ENCODE measurements at regions not wholly inside any gene's neighbourhood (a gene's known extent, or its start where the extent isn't known, plus 50 kb on each side); places are given as distances from the start of the nearest gene placed in this dataset.

GRCh38 chr13:76552041-76552772 lies 334.0 kb downstream of the KCTD12 start:
- Histone ChIP-seq H3K36me3 (no peaks in the 10 kb centered on the region), H3K27me3 (no peaks in the 10 kb centered on the region), H3K27ac (no peak overlapping the region), H3K4me1 (no peaks in the 10 kb centered on the region), H3K9me3 (no peaks in the 10 kb centered on the region), H3K4me3 (no peak overlapping the region)
- DNase-seq (ENCODE audit: extremely low spot score in 2 of 2): no peak
- TF ChIP-seq CTCF (IDR thresholded peaks at IDR 0.05) (no peak), POLR2AphosphoS5 (IDR thresholded peaks at IDR 0.05; ENCODE audit: insufficient read depth in 1 of 2, low read depth in 1 of 2) (peak in 1 of 2 donors; percentile 70)
- intact Hi-C loops (cut with DNase I): no loop called here

- no peak for DNase-seq (ENCODE audit: extremely low spot score in 2 of 2)
- no peaks in the 10 kb centered on the region for H3K9me3 ChIP-seq
- TF ChIP-seq CTCF (IDR thresholded peaks at IDR 0.05): no peak
- TF ChIP-seq POLR2A (IDR thresholded peaks at IDR 0.05): no peak
- no peak for TF ChIP-seq POLR2AphosphoS5 (IDR thresholded peaks at IDR 0.05; ENCODE audit: insufficient read depth in 1 of 2, low read depth in 1 of 2)
- H3K4me3 ChIP-seq: no peak overlapping the region
- H3K36me3 ChIP-seq: no peaks in the 10 kb centered on the region
- no peak overlapping the region for H3K27ac ChIP-seq
- no peaks in the 10 kb centered on the region for H3K4me1 ChIP-seq
- intact Hi-C loops (cut with DNase I): no loop called here
- no peaks in the 10 kb centered on the region for H3K27me3 ChIP-seq
Observed at GRCh38 chr13:76542176-76542575, 344.0 kb downstream of the KCTD12 start.

DNA sequence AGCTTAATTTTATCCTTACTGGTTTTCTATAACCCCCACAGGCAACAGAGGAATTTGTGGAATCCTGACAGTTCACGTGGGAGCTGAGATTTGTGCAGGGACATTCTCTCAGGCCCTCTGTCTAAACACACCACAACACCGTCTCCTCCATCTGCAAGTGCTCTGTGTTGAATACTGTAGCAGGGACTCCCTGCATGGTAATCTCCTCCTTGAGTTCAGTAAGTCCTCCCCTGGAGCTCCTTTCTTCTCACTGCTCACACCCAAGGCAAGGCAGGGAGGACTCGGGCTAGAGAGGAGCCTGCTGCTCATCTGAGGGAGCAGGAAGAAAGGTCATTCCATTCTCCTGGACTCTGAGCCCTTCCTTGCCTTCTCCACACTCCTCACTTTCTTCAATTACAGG lies 348.2 kb downstream of the KCTD12 start:
- no peaks in the 10 kb centered on the region for H3K9me3 ChIP-seq
- H3K36me3 ChIP-seq: no peaks in the 10 kb centered on the region
- H3K4me3 ChIP-seq: no peak overlapping the region
- TF ChIP-seq POLR2A (IDR thresholded peaks at IDR 0.05) (no peak), POLR2AphosphoS5 (IDR thresholded peaks at IDR 0.05; ENCODE audit: insufficient read depth in 1 of 2, low read depth in 1 of 2) (no peak), CTCF (IDR thresholded peaks at IDR 0.05) (no peak)
- H3K4me1 ChIP-seq: no peaks in the 10 kb centered on the region
- no peak for DNase-seq (ENCODE audit: extremely low spot score in 2 of 2)
- intact Hi-C loops (cut with DNase I): no loop called here
- no peak overlapping the region for H3K27ac ChIP-seq
- no peaks in the 10 kb centered on the region for H3K27me3 ChIP-seq

GRCh38 chr13:76533251-76533650 lies 353.0 kb downstream of the KCTD12 start:
- DNase-seq (ENCODE audit: extremely low spot score in 2 of 2): no peak
- no peak overlapping the region for H3K4me3 ChIP-seq
- intact Hi-C loops (cut with DNase I): no loop called here

More at GRCh38 chr13:76533251-76533650, 353.0 kb downstream of the KCTD12 start:
- no peaks in the 10 kb centered on the region for H3K27me3 ChIP-seq
- TF ChIP-seq CTCF (IDR thresholded peaks at IDR 0.05) (no peak), POLR2A (IDR thresholded peaks at IDR 0.05) (no peak), POLR2AphosphoS5 (IDR thresholded peaks at IDR 0.05; ENCODE audit: insufficient read depth in 1 of 2, low read depth in 1 of 2) (no peak)
- H3K36me3 ChIP-seq: no peaks in the 10 kb centered on the region
- no peaks in the 10 kb centered on the region for H3K4me1 ChIP-seq
- no peak overlapping the region for H3K27ac ChIP-seq
- H3K9me3 ChIP-seq: no peaks in the 10 kb centered on the region
